GM23338 (cell line): ENCODE measurements at regions not wholly inside any gene's neighbourhood (a gene's known extent, or its start where the extent isn't known, plus 50 kb on each side); places are given as distances from the start of the nearest gene placed in this dataset.
"Not testable (repeated sequence)": the region's sequence is repeated elsewhere in the genome, so short reads cannot be mapped to it uniquely, and the experiment has no call there.

ENCODE experiments used
- CTCF ChIP-seq, 2 experiments: fragments of 200-600 bp in 1 of 2; sonication (generic) in 1 of 2; conservative IDR thresholded peaks; 2 replicates each; pipeline versions ENCODE4 v1.5.1 to v1.6.1; 2016 to 2017; ENCODE audit warnings: antibody characterized with exemption in 2 of 2, low read depth in 2 of 2, mild to moderate bottlenecking in 2 of 2, moderate library complexity in 1 of 2
- ETS1 ChIP-seq: IDR thresholded peaks from 2 replicates; pipeline ENCODE4 v1.6.1; 2016; ENCODE audit warnings: antibody characterized with exemption
- EZH2 ChIP-seq: fragments of 200-600 bp; sonication (generic); IDR thresholded peaks from one replicate; pipeline ENCODE4 v1.8.0; 2017; ENCODE audit warnings: antibody characterized with exemption, mild to moderate bottlenecking, low read depth; ENCODE audit not compliant: unreplicated experiment
- EZH2phosphoT487 ChIP-seq: fragments of 200-600 bp; sonication (generic); IDR thresholded peaks from one replicate; pipeline ENCODE4 v1.8.1; 2018; ENCODE audit warnings: antibody characterized with exemption; ENCODE audit not compliant: unreplicated experiment
- JUNB ChIP-seq: IDR thresholded peaks from one replicate; pipeline ENCODE4 v1.6.1; 2016; ENCODE audit warnings: antibody characterized with exemption; ENCODE audit not compliant: unreplicated experiment
- POLR2AphosphoS5 ChIP-seq: IDR thresholded peaks from 2 replicates; pipeline ENCODE4 v1.6.1; 2016; ENCODE audit warnings: antibody characterized with exemption, low read depth
- REST ChIP-seq: IDR thresholded peaks from one replicate; pipeline ENCODE4 v1.6.1; 2018; ENCODE audit warnings: antibody characterized with exemption; ENCODE audit not compliant: unreplicated experiment
- ZNF331 ChIP-seq: fragments of 250-450 bp; sonication (Bioruptor Pico); IDR thresholded peaks from 2 replicates; pipeline ENCODE4 v1.5.0; 2020; ENCODE audit warnings: low read depth, mild to moderate bottlenecking, moderate library complexity

GRCh38 chr1:120588811-120589210 is 134.9 kb upstream of the NBPF26 start:
- not testable (repeated sequence) for TF ChIP-seq CTCF (conservative IDR thresholded peaks at IDR 0.05; ENCODE audit: low read depth in 2 of 2); POLR2AphosphoS5; EZH2; ZNF331; JUNB; ETS1; EZH2phosphoT487; REST
